ENCODE measurements at regions not wholly inside any gene's neighbourhood (a gene's known extent, or its start where the extent isn't known, plus 50 kb on each side); places are given as distances from the start of the nearest gene placed in this dataset.

DNA sequence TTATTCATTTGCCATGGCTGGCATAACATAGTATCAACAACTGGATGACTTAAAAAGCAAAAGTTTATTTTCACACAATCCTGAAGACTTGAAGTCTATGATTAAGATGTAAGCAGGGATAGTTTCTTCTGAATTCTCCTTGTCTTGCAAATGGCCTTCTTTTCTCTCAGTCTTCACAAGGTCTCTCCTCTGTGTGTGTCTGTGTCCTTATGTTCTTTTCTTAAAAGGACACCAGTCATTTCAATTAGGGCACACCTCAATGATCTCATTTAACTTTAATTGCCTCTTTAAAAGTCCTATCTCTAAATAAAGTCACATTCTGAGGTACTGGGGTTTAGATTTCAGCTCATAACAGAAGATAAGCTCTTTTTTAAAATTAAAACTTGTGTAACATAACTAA, 399.7 kb downstream of the PABPC4L start:
- TF ChIP-seq CHD1 (IDR thresholded peaks at IDR 0.05; ENCODE audit: low read depth, low read length): no peak
- no peak for TF ChIP-seq CEBPB (IDR thresholded peaks at IDR 0.05; ENCODE audit: low read depth, low read length)
- TF ChIP-seq, protein P1, sequence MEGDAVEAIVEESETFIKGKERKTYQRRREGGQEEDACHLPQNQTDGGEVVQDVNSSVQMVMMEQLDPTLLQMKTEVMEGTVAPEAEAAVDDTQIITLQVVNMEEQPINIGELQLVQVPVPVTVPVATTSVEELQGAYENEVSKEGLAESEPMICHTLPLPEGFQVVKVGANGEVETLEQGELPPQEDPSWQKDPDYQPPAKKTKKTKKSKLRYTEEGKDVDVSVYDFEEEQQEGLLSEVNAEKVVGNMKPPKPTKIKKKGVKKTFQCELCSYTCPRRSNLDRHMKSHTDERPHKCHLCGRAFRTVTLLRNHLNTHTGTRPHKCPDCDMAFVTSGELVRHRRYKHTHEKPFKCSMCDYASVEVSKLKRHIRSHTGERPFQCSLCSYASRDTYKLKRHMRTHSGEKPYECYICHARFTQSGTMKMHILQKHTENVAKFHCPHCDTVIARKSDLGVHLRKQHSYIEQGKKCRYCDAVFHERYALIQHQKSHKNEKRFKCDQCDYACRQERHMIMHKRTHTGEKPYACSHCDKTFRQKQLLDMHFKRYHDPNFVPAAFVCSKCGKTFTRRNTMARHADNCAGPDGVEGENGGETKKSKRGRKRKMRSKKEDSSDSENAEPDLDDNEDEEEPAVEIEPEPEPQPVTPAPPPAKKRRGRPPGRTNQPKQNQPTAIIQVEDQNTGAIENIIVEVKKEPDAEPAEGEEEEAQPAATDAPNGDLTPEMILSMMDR (conservative IDR thresholded peaks at IDR 0.05; ENCODE audit: low read depth, low read length): no peak
- TF ChIP-seq POLR2A (IDR thresholded peaks at IDR 0.05; ENCODE audit: low read depth, low read length): no peak
- no peak for TF ChIP-seq RFX5 (IDR thresholded peaks at IDR 0.05; ENCODE audit: low read depth, low read length)
- no peak for TF ChIP-seq RAD21 (IDR thresholded peaks at IDR 0.05; ENCODE audit: low read length)
- no peak for TF ChIP-seq MXI1 (IDR thresholded peaks at IDR 0.05; ENCODE audit: borderline replicate concordance, low read depth, low read length)
- TF ChIP-seq, protein P2, sequence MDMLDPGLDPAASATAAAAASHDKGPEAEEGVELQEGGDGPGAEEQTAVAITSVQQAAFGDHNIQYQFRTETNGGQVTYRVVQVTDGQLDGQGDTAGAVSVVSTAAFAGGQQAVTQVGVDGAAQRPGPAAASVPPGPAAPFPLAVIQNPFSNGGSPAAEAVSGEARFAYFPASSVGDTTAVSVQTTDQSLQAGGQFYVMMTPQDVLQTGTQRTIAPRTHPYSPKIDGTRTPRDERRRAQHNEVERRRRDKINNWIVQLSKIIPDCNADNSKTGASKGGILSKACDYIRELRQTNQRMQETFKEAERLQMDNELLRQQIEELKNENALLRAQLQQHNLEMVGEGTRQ (IDR thresholded peaks at IDR 0.05; ENCODE audit: low read depth, low read length): no peak
- no peak for TF ChIP-seq MAZ (IDR thresholded peaks at IDR 0.05; ENCODE audit: borderline replicate concordance, low read depth, low read length)
- TF ChIP-seq FOS (IDR thresholded peaks at IDR 0.05; ENCODE audit: low read depth, low read length): no peak
- TF ChIP-seq MAFK (IDR thresholded peaks at IDR 0.05; ENCODE audit: low read depth, low read length): no peak

Data from IMR-90 (cell line).